ENCODE measurements at regions not wholly inside any gene's neighbourhood (a gene's known extent, or its start where the extent isn't known, plus 50 kb on each side); places are given as distances from the start of the nearest gene placed in this dataset.

DNA sequence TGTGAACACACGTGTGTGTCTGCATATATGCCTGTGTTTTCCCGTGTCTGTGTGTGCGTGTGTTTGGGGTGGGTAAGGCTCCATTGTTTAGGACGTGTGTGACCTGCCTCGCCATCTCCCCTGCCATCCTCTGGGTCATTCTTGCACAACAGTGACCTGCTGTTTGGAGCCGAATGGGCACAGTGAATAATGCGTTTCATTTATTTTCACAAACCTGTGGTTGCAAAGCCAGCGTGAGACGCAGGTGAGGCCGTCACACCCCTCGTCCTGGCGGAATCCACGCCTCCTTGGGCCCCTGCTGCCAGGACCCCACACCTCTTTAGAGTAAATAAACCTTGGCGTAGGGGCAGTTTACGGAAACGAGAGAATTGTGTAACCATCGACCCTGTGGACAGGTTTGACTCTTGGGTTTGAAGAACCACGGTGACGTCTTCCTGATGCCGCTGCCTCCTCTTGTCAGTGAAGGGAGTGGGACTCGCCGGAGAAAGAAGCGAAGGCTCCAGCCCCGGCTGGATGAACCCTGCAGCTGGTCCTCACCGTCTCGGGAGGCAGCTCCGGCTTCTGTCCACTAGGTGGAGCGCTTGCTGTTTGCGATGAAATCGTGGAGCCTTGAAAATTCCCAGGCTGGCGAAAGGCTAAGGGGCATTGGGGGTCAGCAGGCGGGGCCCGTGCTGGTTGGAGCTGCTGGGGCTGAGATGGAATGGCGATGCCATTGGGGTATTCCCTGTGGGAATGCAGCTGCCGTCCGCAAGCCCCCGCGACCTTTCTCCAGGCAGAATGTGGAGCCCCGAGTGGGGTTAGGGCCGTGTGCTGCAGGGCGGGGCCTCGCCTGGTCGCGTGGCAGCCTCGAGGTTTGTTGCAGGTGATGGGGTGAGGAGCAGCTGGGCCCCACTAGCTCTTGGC, 81.1 kb downstream of the RTP5 start:
- Histone ChIP-seq H3K9me3 (ENCODE audit: control insufficient read depth, low read length) (no peaks in the 10 kb centered on the region), H3K4me3 (ENCODE audit: low read length) (no peak overlapping the region), H3K27me3 (replicated peaks; ENCODE audit: control insufficient read depth, insufficient read depth, low read length) (peaks cover 47% of the 10 kb centered on the region), H3K36me3 (ENCODE audit: control insufficient read depth, insufficient read depth, low read length, severe bottlenecking) (no peaks in the 10 kb centered on the region), H3K4me1 (ENCODE audit: control insufficient read depth, insufficient read depth, low read length) (peaks cover 9% of the 10 kb centered on the region), H3K9ac (ENCODE audit: low read length) (no peak overlapping the region)
- peak; percentile 90 for DNase-seq (ENCODE audit: low read depth)

DNA sequence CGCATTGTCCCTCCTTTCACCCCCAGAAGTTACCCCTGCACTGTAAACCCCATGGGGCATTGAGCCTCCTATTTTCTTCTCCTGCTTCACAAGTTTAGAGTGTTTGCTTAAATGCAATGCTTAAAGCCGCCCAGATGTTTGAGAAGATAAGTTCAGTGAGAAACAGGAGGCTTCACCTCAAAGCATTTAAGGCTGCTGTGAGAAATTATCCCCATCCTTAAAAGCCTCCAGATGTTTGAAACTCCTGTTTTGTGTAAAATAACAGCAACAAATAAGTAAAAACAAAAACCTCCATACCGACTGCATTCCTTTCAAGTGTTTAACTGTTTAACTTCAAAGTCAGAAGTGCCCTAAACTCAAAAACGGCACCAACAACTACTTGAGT, 81.8 kb downstream of the RTP5 start:
- Histone ChIP-seq H3K4me3 (ENCODE audit: low read length) (no peak overlapping the region), H3K27me3 (replicated peaks; ENCODE audit: control insufficient read depth, insufficient read depth, low read length) (peaks cover 47% of the 10 kb centered on the region), H3K36me3 (ENCODE audit: control insufficient read depth, insufficient read depth, low read length, severe bottlenecking) (no peaks in the 10 kb centered on the region), H3K9me3 (ENCODE audit: control insufficient read depth, low read length) (no peaks in the 10 kb centered on the region), H3K4me1 (ENCODE audit: control insufficient read depth, insufficient read depth, low read length) (peaks cover 9% of the 10 kb centered on the region), H3K9ac (ENCODE audit: low read length) (no peak overlapping the region)
- DNase-seq (ENCODE audit: low read depth), result no peak

DNA sequence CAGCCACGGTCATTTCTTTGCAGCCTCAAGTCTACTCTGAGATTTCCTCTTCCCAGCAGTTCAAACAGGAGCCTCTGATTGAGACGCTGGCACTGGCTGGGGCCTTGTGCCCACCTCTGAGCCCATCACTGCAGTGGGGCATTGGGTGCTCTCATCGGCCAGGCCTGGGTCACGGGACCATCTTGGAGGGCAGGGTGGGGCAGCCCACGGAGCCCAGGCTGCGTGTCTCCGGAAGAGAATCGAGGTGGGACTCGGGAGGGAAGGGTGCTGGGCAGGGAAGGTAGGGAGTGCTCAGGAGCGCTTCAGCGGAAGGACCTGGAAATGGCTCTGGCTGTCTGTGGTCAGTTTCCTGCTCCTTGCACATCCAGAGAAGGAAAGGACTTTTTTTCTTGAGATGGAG, 82.4 kb downstream of the RTP5 start:
- DNase-seq (ENCODE audit: low read depth), result no peak
- Histone ChIP-seq H3K27me3 (replicated peaks; ENCODE audit: control insufficient read depth, insufficient read depth, low read length) (peaks cover 47% of the 10 kb centered on the region), H3K9ac (ENCODE audit: low read length) (no peak overlapping the region), H3K9me3 (ENCODE audit: control insufficient read depth, low read length) (no peaks in the 10 kb centered on the region), H3K4me3 (ENCODE audit: low read length) (no peak overlapping the region), H3K4me1 (ENCODE audit: control insufficient read depth, insufficient read depth, low read length) (peaks cover 5% of the 10 kb centered on the region), H3K36me3 (ENCODE audit: control insufficient read depth, insufficient read depth, low read length, severe bottlenecking) (no peaks in the 10 kb centered on the region)

DNA sequence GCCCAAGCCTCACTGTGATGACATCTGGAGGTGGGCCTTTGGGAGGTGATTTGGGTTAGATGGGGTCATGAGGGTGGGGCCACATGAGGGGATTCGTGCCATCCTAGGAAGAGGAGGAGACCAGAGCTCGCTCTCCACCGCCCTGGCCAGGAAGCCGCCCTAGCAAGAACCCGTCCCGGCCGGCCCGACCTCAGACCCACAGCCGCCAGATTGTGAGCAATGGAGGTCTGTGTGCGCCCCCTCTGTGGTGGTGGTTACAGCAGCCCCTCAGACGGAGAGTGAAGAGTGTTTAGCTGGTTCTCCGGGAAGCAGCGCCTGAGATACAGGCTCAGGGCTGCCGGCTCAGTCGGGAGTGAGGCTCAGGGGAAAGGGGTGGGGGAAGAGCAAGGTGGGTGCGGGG, 83.3 kb downstream of the RTP5 start:
- peaks cover 49% of the 10 kb centered on the region for H3K27me3 ChIP-seq (replicated peaks; ENCODE audit: control insufficient read depth, insufficient read depth, low read length)
- no peak overlapping the region for H3K9ac ChIP-seq (ENCODE audit: low read length)
- no peak for DNase-seq (ENCODE audit: low read depth)
- peaks cover 4% of the 10 kb centered on the region for H3K4me1 ChIP-seq (ENCODE audit: control insufficient read depth, insufficient read depth, low read length)
- no peaks in the 10 kb centered on the region for H3K36me3 ChIP-seq (ENCODE audit: control insufficient read depth, insufficient read depth, low read length, severe bottlenecking)
- no peaks in the 10 kb centered on the region for H3K9me3 ChIP-seq (ENCODE audit: control insufficient read depth, low read length)
- no peak overlapping the region for H3K4me3 ChIP-seq (ENCODE audit: low read length)

DNA sequence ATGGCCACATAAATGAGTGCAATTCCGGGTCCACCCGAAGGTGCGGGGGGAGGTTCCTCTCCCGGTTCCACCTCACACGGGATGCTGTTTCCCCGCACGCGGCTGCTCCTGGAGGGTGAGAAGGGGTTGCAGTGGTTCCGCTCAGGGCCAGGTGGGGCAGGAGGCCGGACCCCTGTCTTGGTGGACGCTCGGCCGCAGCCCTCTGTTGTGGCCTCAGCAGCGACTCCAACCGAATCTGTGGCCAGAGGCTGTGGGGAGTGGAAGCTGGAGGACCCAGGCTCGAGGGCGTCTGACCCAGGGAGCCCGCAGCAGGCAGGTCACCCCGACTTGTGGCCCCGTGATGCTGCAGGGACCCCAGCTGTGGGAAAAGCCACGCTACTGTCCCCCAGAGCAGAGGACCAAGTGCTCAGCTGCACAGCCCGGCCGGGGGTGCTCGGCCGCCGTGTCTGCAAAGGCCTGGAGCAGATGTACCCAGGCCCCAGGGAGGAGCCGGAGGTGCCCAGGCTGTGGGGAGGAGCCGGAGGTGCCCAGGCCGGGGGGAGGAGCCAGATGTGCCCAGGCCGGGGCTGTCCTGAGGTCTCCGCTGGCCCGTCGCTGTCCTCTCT, 83.9 kb downstream of the RTP5 start:
- Histone ChIP-seq H3K27me3 (replicated peaks; ENCODE audit: control insufficient read depth, insufficient read depth, low read length) (peaks cover 44% of the 10 kb centered on the region), H3K4me3 (ENCODE audit: low read length) (no peak overlapping the region), H3K4me1 (ENCODE audit: control insufficient read depth, insufficient read depth, low read length) (peaks cover 4% of the 10 kb centered on the region), H3K9me3 (ENCODE audit: control insufficient read depth, low read length) (no peaks in the 10 kb centered on the region), H3K9ac (ENCODE audit: low read length) (no peak overlapping the region), H3K36me3 (ENCODE audit: control insufficient read depth, insufficient read depth, low read length, severe bottlenecking) (no peaks in the 10 kb centered on the region)
- no peak for DNase-seq (ENCODE audit: low read depth)

DNA sequence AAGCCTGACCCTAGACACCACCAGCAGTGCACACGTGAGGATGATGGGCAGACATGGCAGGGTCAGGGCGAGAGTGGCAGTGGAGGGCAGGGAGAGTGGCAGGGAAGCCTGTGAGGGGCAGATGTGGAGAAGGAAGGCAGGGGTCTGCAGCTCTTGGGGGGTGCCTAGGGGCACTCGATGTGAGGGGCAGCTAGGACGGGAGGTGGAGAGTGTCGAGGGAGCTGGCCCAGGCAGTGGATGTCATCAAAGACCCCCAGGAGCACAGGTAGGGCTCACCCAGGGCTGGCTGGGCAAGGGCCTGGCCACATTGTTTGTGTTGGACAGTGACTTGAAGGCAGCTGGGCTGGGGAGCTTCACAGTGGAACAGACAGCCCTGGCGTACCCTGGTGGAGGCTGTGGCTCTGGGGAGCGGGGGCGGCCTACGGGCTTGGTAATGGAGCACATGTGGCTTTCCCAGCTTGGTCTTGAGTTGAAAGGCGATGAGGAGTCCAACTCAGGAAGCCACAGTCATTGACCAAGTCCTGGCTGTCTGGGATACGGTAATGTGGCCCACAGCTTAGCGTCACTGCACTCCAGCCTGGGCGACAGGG, 87.1 kb downstream of the RTP5 start:
- no peaks in the 10 kb centered on the region for H3K4me1 ChIP-seq (ENCODE audit: control insufficient read depth, insufficient read depth, low read length)
- no peak for DNase-seq (ENCODE audit: low read depth)
- H3K9me3 ChIP-seq (ENCODE audit: control insufficient read depth, low read length), result no peaks in the 10 kb centered on the region
- H3K4me3 ChIP-seq (ENCODE audit: low read length), result no peak overlapping the region
- peaks cover 19% of the 10 kb centered on the region for H3K27me3 ChIP-seq (replicated peaks; ENCODE audit: control insufficient read depth, insufficient read depth, low read length)
- H3K9ac ChIP-seq (ENCODE audit: low read length), result no peak overlapping the region
- no peaks in the 10 kb centered on the region for H3K36me3 ChIP-seq (ENCODE audit: control insufficient read depth, insufficient read depth, low read length, severe bottlenecking)

DNA sequence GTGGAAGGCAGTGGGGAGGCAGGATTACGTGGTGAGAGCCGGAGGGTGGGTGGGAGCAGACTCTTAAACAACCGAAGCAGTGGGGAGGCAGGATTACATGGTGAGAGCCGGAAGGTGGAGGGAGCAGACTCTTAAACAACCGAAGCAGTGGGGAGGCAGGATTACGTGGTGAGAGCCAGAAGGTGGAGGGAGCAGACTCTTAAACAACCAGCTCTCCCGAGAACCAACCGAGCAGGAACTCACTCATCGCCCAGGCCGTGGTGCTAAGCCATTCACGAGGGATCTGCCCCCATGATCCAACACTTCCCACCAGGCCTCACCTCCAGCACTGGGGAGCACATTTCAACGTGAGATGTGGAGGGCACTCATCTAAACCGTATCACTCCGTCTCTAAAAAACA, 87.7 kb downstream of the RTP5 start:
- no peak overlapping the region for H3K9ac ChIP-seq (ENCODE audit: low read length)
- peaks cover 18% of the 10 kb centered on the region for H3K27me3 ChIP-seq (replicated peaks; ENCODE audit: control insufficient read depth, insufficient read depth, low read length)
- no peaks in the 10 kb centered on the region for H3K36me3 ChIP-seq (ENCODE audit: control insufficient read depth, insufficient read depth, low read length, severe bottlenecking)
- H3K4me1 ChIP-seq (ENCODE audit: control insufficient read depth, insufficient read depth, low read length), result no peaks in the 10 kb centered on the region
- no peak for DNase-seq (ENCODE audit: low read depth)
- no peaks in the 10 kb centered on the region for H3K9me3 ChIP-seq (ENCODE audit: control insufficient read depth, low read length)
- no peak overlapping the region for H3K4me3 ChIP-seq (ENCODE audit: low read length)

DNA sequence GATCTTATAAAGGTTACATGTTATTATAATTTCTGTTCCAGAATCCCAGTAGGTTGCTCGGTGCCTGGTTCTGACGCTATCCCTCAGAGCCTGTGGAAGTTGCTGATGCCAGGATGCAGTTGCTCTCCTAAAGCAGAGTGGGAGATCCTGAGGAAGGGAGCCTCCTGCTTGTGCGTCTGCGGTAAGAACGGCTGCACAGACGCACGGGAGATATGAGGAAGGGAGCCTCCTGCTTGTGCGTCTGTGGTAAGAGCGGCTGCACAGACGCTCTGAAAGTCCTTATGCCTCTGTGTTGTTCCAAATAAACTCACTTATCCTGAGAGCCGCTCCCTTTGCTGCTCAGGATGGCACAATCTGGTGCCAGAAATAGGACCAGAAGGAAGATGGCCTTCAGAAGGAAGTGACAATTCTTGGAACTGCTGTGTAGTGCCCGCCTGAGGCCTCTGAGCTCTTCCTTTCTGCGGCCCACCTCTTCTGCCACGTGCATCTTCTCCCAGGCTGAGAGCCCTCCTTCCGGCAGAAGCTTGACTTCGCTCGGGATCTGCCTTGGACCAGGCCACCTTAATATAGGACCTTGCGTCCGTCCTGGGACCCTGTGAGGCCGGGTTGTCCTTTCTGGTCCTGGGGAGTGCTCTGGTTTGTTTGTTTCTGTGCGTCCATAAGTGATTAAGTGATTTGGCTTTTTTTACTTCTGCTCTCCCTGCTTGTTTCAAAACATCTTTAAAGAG, 89.5 kb downstream of the RTP5 start:
- no peak for DNase-seq (ENCODE audit: low read depth)
- H3K4me3 ChIP-seq (ENCODE audit: low read length), result no peak overlapping the region
- no peak overlapping the region for H3K9ac ChIP-seq (ENCODE audit: low read length)
- no peaks in the 10 kb centered on the region for H3K9me3 ChIP-seq (ENCODE audit: control insufficient read depth, low read length)
- H3K27me3 ChIP-seq (replicated peaks; ENCODE audit: control insufficient read depth, insufficient read depth, low read length), result peaks cover 16% of the 10 kb centered on the region
- H3K36me3 ChIP-seq (ENCODE audit: control insufficient read depth, insufficient read depth, low read length, severe bottlenecking), result no peaks in the 10 kb centered on the region
- H3K4me1 ChIP-seq (ENCODE audit: control insufficient read depth, insufficient read depth, low read length), result no peaks in the 10 kb centered on the region

DNA sequence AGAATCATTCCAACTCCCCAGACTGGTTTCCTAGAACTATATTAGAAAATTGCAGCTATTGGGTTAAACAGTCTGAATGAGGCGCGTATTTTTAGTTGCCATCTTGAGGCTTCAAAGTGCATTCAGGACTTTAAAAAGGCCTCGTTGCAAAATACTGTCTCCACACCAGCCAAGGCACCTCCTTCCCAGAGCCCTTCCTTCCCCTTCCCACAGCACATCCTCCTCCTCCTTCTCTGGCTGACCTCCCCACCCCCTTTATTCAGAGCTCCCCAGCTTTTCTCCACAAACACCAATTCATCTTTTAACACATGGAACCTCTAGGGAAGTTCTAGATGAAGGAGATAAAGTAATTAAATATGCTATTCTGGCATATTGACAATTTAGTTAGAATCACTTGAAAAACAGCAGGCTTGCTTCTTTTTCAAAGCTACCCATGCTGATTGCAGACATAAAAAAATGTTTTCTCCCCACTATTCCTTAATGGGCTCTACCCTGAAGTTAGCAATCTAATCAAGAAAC, 90.3 kb downstream of the RTP5 start:
- H3K9ac ChIP-seq (ENCODE audit: low read length), result no peak overlapping the region
- DNase-seq (ENCODE audit: low read depth), result no peak

DNA sequence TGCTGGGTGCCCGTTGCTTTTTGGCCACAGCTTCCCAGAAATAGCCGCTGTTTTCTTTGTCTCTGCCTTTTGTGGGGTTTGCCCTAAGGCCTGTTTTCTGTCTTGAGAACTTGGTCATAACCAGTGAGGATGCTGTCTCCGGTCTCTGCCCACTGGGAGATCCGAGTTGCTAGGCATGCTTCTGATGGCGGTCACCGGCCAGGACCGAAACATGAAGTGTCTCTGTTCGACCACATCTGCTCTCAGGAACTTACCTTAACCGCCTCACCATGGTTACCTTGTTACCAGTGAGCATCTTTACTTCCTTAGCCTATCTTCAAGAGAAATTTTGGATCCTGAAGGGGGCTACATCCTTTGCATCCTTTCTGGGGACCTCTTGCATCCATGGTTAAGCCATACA, 91.9 kb downstream of the RTP5 start:
- Histone ChIP-seq H3K9me3 (ENCODE audit: control insufficient read depth, low read length) (no peaks in the 10 kb centered on the region), H3K4me1 (ENCODE audit: control insufficient read depth, insufficient read depth, low read length) (peaks cover 8% of the 10 kb centered on the region), H3K9ac (ENCODE audit: low read length) (no peak overlapping the region), H3K27me3 (replicated peaks; ENCODE audit: control insufficient read depth, insufficient read depth, low read length) (peaks cover 9% of the 10 kb centered on the region), H3K36me3 (ENCODE audit: control insufficient read depth, insufficient read depth, low read length, severe bottlenecking) (no peaks in the 10 kb centered on the region), H3K4me3 (ENCODE audit: low read length) (no peak overlapping the region)
- DNase-seq (ENCODE audit: low read depth), result no peak

More for the DNA sequence above, 90.3 kb downstream of the RTP5 start:
- Histone ChIP-seq H3K9me3 (ENCODE audit: control insufficient read depth, low read length) (no peaks in the 10 kb centered on the region), H3K27me3 (replicated peaks; ENCODE audit: control insufficient read depth, insufficient read depth, low read length) (peaks cover 9% of the 10 kb centered on the region), H3K4me3 (ENCODE audit: low read length) (no peak overlapping the region), H3K36me3 (ENCODE audit: control insufficient read depth, insufficient read depth, low read length, severe bottlenecking) (no peaks in the 10 kb centered on the region), H3K4me1 (ENCODE audit: control insufficient read depth, insufficient read depth, low read length) (no peaks in the 10 kb centered on the region)

DNA sequence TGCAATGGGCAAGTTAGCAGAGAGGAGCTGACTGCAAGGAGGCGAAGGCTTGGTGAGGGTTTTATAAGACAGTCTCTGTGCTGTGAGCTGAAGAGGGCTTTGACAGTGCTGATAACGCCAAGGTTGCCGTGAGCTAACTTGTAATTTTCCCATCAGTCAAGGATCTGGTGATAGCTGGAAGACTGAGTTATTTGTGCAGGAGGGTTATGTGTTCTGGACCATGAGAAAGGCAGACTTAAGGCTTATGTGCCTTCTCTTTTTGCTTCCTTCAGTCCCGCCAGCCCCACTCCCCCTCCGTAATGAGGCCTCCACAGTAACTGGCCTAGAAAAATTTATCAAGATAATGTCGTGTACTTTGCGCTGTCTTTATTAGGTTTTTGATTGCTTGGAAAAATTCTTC, 94.6 kb downstream of the RTP5 start:
- Histone ChIP-seq H3K9me3 (ENCODE audit: control insufficient read depth, low read length) (no peaks in the 10 kb centered on the region), H3K4me1 (ENCODE audit: control insufficient read depth, insufficient read depth, low read length) (peaks cover 8% of the 10 kb centered on the region), H3K4me3 (ENCODE audit: low read length) (no peak overlapping the region), H3K36me3 (ENCODE audit: control insufficient read depth, insufficient read depth, low read length, severe bottlenecking) (no peaks in the 10 kb centered on the region), H3K27me3 (replicated peaks; ENCODE audit: control insufficient read depth, insufficient read depth, low read length) (peaks cover 3% of the 10 kb centered on the region), H3K9ac (ENCODE audit: low read length) (no peak overlapping the region)
- DNase-seq (ENCODE audit: low read depth), result no peak

Measured in adipocyte (in vitro differentiated cells).